ENCODE measurements at regions not wholly inside any gene's neighbourhood (a gene's known extent, or its start where the extent isn't known, plus 50 kb on each side); places are given as distances from the start of the nearest gene placed in this dataset.
"Not testable (repeated sequence)": the region's sequence is repeated elsewhere in the genome, so short reads cannot be mapped to it uniquely, and the experiment has no call there.

- not testable (repeated sequence) for DNase-seq
These were observed 51.5 kb upstream of the MUC20 start for GRCh38 chr3:195669310-195669709.

- not testable (repeated sequence) for DNase-seq
These were observed 52.5 kb upstream of the MUC20 start for GRCh38 chr3:195668131-195668766.

GRCh38 chr3:195665311-195665710 is 55.5 kb upstream of the MUC20 start:
- not testable (repeated sequence) for DNase-seq

- not testable (repeated sequence) for DNase-seq
These were observed 56.6 kb upstream of the MUC20 start for GRCh38 chr3:195664131-195664530.

- not testable (repeated sequence) for DNase-seq
These were observed 61.6 kb upstream of the MUC20 start for GRCh38 chr3:195659136-195659533.

GRCh38 chr3:195658381-195659135 is 62.2 kb upstream of the MUC20 start:
- DNase-seq: not testable (repeated sequence)

GRCh38 chr3:195657475-195658372 is 63.1 kb upstream of the MUC20 start:
- DNase-seq: peak; percentile 94

GRCh38 chr3:195656091-195656490 is 64.7 kb upstream of the MUC20 start:
- DNase-seq: not testable (repeated sequence)

GRCh38 chr3:195654746-195655145 is 66.0 kb upstream of the MUC20 start:
- not testable (repeated sequence) for DNase-seq

GRCh38 chr3:195654138-195654537 is 66.6 kb upstream of the MUC20 start:
- DNase-seq: not testable (repeated sequence)

- peak; percentile 50 for DNase-seq
These were observed 67.1 kb upstream of the MUC20 start for GRCh38 chr3:195653641-195654040.

GRCh38 chr3:195647912-195648702 is 64.4 kb upstream of the APOD start:
- not testable (repeated sequence) for DNase-seq

- not testable (repeated sequence) for DNase-seq
These were observed 62.1 kb upstream of the APOD start for GRCh38 chr3:195645872-195646271.

GRCh38 chr3:195643245-195643644 is 59.5 kb upstream of the APOD start:
- DNase-seq: not testable (repeated sequence)

GRCh38 chr3:195642311-195642710 is 58.6 kb upstream of the APOD start:
- DNase-seq: not testable (repeated sequence)

- not testable (repeated sequence) for DNase-seq
These were observed 54.7 kb upstream of the APOD start for GRCh38 chr3:195638456-195638855.

- DNase-seq: not testable (repeated sequence)
These were observed 53.9 kb upstream of the APOD start for GRCh38 chr3:195637473-195638233.

- not testable (repeated sequence) for DNase-seq
These were observed 53.3 kb upstream of the APOD start for GRCh38 chr3:195637011-195637410.

- DNase-seq: not testable (repeated sequence)
These were observed 52.4 kb upstream of the APOD start for GRCh38 chr3:195635898-195636685.

- not testable (repeated sequence) for DNase-seq
These were observed 51.6 kb upstream of the APOD start for GRCh38 chr3:195635262-195635873.

Data from retina (tissue), 1 donor.